PC-9 (cell line): ENCODE measurements at regions not wholly inside any gene's neighbourhood (a gene's known extent, or its start where the extent isn't known, plus 50 kb on each side); places are given as distances from the start of the nearest gene placed in this dataset.

ENCODE experiments used
- BruUV-seq: library from RNA; stranded (reverse); fragments of 400-500 nt; replicated peaks from 2 replicates; lab custom pipeline; 2021; lab: Mats Ljungman, UMichigan
- CTCF ChIA-PET: fragments of 300-600 bp; sonication (Branson Sonifier 250); formaldehyde crosslinking; loops from one replicate; lab custom pipeline; 2022; ENCODE audit warnings: antibody characterized with exemption; lab: Charles Lee
- POLR2A ChIA-PET: fragments of 300-600 bp; sonication (Branson Sonifier 250); formaldehyde crosslinking; loops from one replicate; lab custom pipeline; 2022; ENCODE audit warnings: antibody characterized with exemption; ENCODE audit not compliant: unreplicated experiment; lab: Charles Lee
- DNase-seq, 2 experiments: peaks; one replicate each; pipeline versions ENCODE4 v3.0.0 to v3.0.0-alpha.2; 2015 to 2022; ENCODE audit warnings: mixed read lengths in 1 of 2
- H2AFZ ChIP-seq: fragments of 200-600 bp; sonication (generic); 2 replicates; pipeline ENCODE4 v1.8.1; 2017; ENCODE audit warnings: antibody characterized with exemption
- H3F3A ChIP-seq: fragments of 200-600 bp; sonication (generic); 2 replicates; pipeline ENCODE4 v1.8.1; 2017; ENCODE audit warnings: antibody characterized with exemption, mild to moderate bottlenecking, low read depth; ENCODE audit not compliant: insufficient read depth
- H3K27ac ChIP-seq: fragments of 200-600 bp; sonication (generic); 2 replicates; pipeline ENCODE4 v1.6.1; 2016; ENCODE audit warnings: mixed run types
- H3K27me3 ChIP-seq: fragments of 200-600 bp; sonication (generic); 2 replicates; pipeline ENCODE4 v1.6.1; 2016; ENCODE audit warnings: low read depth, mixed run types; ENCODE audit not compliant: insufficient read depth
- H3K36me3 ChIP-seq: fragments of 200-600 bp; sonication (generic); 2 replicates; pipeline ENCODE4 v1.6.1; 2016; ENCODE audit warnings: low read depth, mixed run types
- H3K4me1 ChIP-seq: fragments of 200-600 bp; sonication (generic); replicated peaks from 2 replicates; pipeline ENCODE4 v1.6.1; 2016; ENCODE audit warnings: mixed run types; ENCODE audit not compliant: insufficient read depth
- H3K4me2 ChIP-seq: fragments of 200-600 bp; sonication (generic); 2 replicates; pipeline ENCODE4 v1.6.1; 2017; ENCODE audit warnings: mixed run types
- H3K4me3 ChIP-seq: fragments of 200-600 bp; sonication (generic); 2 replicates; pipeline ENCODE4 v1.6.1; 2016; ENCODE audit warnings: mixed run types
- H3K79me2 ChIP-seq: fragments of 200-600 bp; sonication (generic); 2 replicates; pipeline ENCODE4 v1.6.1; 2017; ENCODE audit warnings: low read depth, mixed run types
- H3K9me2 ChIP-seq: fragments of 200-600 bp; sonication (generic); 2 replicates; pipeline ENCODE4 v1.8.1; 2017; ENCODE audit warnings: mild to moderate bottlenecking; ENCODE audit not compliant: insufficient read depth
- H3K9me3 ChIP-seq: fragments of 200-600 bp; sonication (generic); 2 replicates; pipeline ENCODE4 v1.8.1; 2016; ENCODE audit warnings: low read depth; ENCODE audit not compliant: insufficient read depth
- H4K20me1 ChIP-seq: fragments of 200-600 bp; sonication (generic); 2 replicates; pipeline ENCODE4 v1.8.1; 2017; ENCODE audit not compliant: insufficient read depth
- EZH2 ChIP-seq: fragments of 200-600 bp; sonication (generic); IDR thresholded peaks from 2 replicates; pipeline ENCODE4 v1.8.0; 2017; ENCODE audit warnings: antibody characterized with exemption, low read depth
- intact Hi-C: fragments of 100-400 bp; cut with micrococcal nuclease; formaldehyde crosslinking; loops from one replicate; pipeline ENCODE4 v1.10.0; 2022; ENCODE audit not compliant: unreplicated experiment
- TF ChIP-seq, protein P1 (sequence below): fragments of 200-600 bp; sonication (generic); conservative IDR thresholded peaks from 2 replicates; pipeline ENCODE4 v1.6.1; 2017; ENCODE audit warnings: mixed run types, antibody characterized with exemption, mild to moderate bottlenecking, moderate library complexity

DNA sequence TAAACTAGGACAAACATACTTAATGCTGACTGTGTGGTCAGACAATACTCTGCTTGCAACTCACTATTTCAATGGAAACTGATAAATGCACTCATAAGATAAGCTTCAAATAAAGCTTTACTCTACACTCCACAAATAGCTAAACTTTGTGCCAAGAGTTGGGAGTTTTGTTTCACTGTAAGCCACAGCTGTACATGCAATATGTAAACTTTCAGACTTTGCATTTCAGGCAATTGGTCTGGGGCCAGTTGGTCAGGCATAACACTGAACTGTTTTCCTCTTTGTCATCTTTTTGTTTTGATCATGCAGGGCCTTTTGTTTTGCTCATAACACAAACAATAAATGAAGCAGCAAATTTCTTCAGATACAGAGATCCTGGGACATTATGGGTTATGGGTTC is 426.2 kb downstream of the IPO8 start:
- no peaks in the 10 kb centered on the region for H3K79me2 ChIP-seq
- H3K36me3 ChIP-seq, result no peaks in the 10 kb centered on the region
- no peak overlapping the region for H3K4me3 ChIP-seq
- no peaks in the 10 kb centered on the region for H3K4me1 ChIP-seq
- no peak for TF ChIP-seq EZH2
- TF ChIP-seq, protein P1, sequence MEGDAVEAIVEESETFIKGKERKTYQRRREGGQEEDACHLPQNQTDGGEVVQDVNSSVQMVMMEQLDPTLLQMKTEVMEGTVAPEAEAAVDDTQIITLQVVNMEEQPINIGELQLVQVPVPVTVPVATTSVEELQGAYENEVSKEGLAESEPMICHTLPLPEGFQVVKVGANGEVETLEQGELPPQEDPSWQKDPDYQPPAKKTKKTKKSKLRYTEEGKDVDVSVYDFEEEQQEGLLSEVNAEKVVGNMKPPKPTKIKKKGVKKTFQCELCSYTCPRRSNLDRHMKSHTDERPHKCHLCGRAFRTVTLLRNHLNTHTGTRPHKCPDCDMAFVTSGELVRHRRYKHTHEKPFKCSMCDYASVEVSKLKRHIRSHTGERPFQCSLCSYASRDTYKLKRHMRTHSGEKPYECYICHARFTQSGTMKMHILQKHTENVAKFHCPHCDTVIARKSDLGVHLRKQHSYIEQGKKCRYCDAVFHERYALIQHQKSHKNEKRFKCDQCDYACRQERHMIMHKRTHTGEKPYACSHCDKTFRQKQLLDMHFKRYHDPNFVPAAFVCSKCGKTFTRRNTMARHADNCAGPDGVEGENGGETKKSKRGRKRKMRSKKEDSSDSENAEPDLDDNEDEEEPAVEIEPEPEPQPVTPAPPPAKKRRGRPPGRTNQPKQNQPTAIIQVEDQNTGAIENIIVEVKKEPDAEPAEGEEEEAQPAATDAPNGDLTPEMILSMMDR, result no peak
- no peaks in the 10 kb centered on the region for H3F3A ChIP-seq
- intact Hi-C loops, result no loop called here
- H2AFZ ChIP-seq, result no peak overlapping the region
- H3K27me3 ChIP-seq, result no peaks in the 10 kb centered on the region
- ChIA-PET CTCF (no interaction called here), POLR2A (interaction anchor here (0.6 kb wide), 1 partner anchor 351 kb away, joined by 10 read pairs; no protein-coding TSS in a partner anchor)
- H3K27ac ChIP-seq, result no peak overlapping the region
- H3K9me3 ChIP-seq, result no peaks in the 10 kb centered on the region; the same call in 1 of the 2 replicates
- H4K20me1 ChIP-seq, result no peaks in the 10 kb centered on the region
- DNase-seq, result no peak
- no peak overlapping the region for H3K4me2 ChIP-seq
- no peaks in the 10 kb centered on the region for H3K9me2 ChIP-seq
- no TSS peak for BruUV-seq

DNA sequence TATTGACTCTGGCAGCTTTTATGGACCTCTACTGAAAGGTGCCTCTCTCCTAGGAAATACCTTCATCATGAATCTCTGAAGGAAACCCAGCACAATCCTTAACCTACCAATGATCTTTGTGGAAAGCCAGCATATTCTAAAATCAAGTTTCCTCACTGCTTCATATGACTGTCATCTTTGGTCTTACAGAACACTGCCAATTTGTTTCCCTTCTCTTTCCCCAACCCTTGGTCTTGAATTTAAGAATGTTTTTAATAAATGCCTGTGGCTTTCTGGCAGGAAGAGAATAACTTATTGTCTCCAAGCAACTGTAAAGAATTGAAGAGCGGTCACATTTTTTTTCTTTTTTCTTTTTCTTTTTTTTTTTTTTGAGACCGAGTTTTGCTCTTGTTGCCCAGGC is 427.6 kb downstream of the IPO8 start:
- no peaks in the 10 kb centered on the region for H3K4me1 ChIP-seq
- H2AFZ ChIP-seq, result no peak overlapping the region
- no peaks in the 10 kb centered on the region for H3F3A ChIP-seq
- H3K4me3 ChIP-seq, result no peak overlapping the region
- no peaks in the 10 kb centered on the region for H3K9me2 ChIP-seq
- no peak for DNase-seq
- no peaks in the 10 kb centered on the region; the same call in 1 of the 2 replicates for H3K9me3 ChIP-seq
- no peak for TF ChIP-seq EZH2
- TF ChIP-seq, protein P1, result no peak
- no peaks in the 10 kb centered on the region for H4K20me1 ChIP-seq
- H3K36me3 ChIP-seq, result no peaks in the 10 kb centered on the region
- no peak overlapping the region for H3K27ac ChIP-seq
- ChIA-PET CTCF (no interaction called here), POLR2A (no interaction called here)
- H3K79me2 ChIP-seq, result no peaks in the 10 kb centered on the region
- no peak overlapping the region for H3K4me2 ChIP-seq
- intact Hi-C loops, result no loop called here
- no TSS peak for BruUV-seq
- H3K27me3 ChIP-seq, result no peaks in the 10 kb centered on the region

DNA sequence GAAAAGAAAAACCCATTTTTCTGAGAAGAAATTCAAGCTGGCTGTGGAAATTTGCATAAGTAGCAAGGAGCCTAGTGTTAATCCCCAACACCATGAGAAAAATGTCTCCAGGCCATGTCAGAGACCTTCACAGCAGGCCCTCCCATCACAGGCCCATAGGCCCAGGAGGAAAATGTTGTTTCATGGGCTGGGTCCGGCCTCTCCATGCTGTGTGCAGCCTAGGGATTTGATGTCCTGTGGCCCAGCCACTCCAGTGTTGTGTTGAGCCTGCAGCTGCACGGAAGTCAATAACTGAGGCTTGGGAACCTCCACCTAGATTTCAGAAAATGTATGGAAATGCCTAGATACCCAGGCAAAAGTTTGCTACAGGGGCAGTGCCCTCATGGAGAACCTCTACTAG is 432.2 kb downstream of the IPO8 start:
- Histone ChIP-seq H4K20me1 (no peaks in the 10 kb centered on the region), H3K9me3 (no peaks in the 10 kb centered on the region; the same call in 1 of the 2 replicates), H3K27ac (no peak overlapping the region), H2AFZ (no peak overlapping the region), H3F3A (no peaks in the 10 kb centered on the region), H3K27me3 (no peaks in the 10 kb centered on the region), H3K36me3 (no peaks in the 10 kb centered on the region), H3K9me2 (no peaks in the 10 kb centered on the region), H3K4me1 (no peaks in the 10 kb centered on the region), H3K4me2 (no peak overlapping the region), H3K79me2 (no peaks in the 10 kb centered on the region), H3K4me3 (no peak overlapping the region)
- CTCF ChIA-PET, result no interaction called here
- intact Hi-C loops, result no loop called here
- TF ChIP-seq, protein P1, result no peak
- no peak for TF ChIP-seq EZH2
- POLR2A ChIA-PET, result no interaction called here
- BruUV-seq, result no TSS peak
- no peak for DNase-seq
